ENCODE measurements at regions not wholly inside any gene's neighbourhood (a gene's known extent, or its start where the extent isn't known, plus 50 kb on each side); places are given as distances from the start of the nearest gene placed in this dataset.
A peak's percentile ranks its signal among the peaks of the same experiment; 100 is the strongest.

DNA sequence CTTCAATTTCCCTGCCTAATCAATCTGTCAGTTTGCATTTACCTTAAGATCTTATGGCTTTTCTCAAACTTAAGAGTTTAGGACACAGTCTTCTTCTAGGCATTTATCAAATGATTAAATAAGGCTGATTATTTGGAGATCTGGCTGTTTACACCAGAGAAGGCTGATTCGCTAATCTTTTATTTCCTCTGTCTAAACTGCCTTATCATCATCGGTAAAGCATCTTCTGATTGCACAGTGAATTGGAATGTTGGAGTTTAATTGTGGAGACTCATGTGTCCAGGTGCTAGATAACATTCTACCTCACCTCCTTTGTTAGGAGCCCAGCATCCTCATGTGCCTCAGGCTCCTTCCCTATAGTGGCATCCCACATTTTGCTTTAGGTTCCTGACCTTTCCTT is 100.3 kb upstream of the DDIT4L start:
- in situ Hi-C loops (cut with MboI; ENCODE audit: low sequenced_read_pairs in 4 of 4) (no loop called here), intact Hi-C loops (cut with DNase I; ENCODE audit: low total_unique reads) (no loop called here)
- H3K9me3 ChIP-seq, result no peaks in the 10 kb centered on the region
- no peak for TF ChIP-seq POLR2A (IDR thresholded peaks at IDR 0.05)
- TF ChIP-seq, protein P1, sequence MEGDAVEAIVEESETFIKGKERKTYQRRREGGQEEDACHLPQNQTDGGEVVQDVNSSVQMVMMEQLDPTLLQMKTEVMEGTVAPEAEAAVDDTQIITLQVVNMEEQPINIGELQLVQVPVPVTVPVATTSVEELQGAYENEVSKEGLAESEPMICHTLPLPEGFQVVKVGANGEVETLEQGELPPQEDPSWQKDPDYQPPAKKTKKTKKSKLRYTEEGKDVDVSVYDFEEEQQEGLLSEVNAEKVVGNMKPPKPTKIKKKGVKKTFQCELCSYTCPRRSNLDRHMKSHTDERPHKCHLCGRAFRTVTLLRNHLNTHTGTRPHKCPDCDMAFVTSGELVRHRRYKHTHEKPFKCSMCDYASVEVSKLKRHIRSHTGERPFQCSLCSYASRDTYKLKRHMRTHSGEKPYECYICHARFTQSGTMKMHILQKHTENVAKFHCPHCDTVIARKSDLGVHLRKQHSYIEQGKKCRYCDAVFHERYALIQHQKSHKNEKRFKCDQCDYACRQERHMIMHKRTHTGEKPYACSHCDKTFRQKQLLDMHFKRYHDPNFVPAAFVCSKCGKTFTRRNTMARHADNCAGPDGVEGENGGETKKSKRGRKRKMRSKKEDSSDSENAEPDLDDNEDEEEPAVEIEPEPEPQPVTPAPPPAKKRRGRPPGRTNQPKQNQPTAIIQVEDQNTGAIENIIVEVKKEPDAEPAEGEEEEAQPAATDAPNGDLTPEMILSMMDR (IDR thresholded peaks at IDR 0.05 in 4 of 5, conservative IDR thresholded peaks at IDR 0.05 in 1 of 5), result no peak
- ATAC-seq (no peak), DNase-seq (no peak)
- H3K27me3 ChIP-seq, result no peaks in the 10 kb centered on the region
- H3K36me3 ChIP-seq, result no peaks in the 10 kb centered on the region
- H3K4me3 ChIP-seq, result no peak overlapping the region
- no peak overlapping the region for H3K27ac ChIP-seq
- H3K4me1 ChIP-seq, result peaks cover 34 to 65% of the 10 kb centered on the region in 2 donors

DNA sequence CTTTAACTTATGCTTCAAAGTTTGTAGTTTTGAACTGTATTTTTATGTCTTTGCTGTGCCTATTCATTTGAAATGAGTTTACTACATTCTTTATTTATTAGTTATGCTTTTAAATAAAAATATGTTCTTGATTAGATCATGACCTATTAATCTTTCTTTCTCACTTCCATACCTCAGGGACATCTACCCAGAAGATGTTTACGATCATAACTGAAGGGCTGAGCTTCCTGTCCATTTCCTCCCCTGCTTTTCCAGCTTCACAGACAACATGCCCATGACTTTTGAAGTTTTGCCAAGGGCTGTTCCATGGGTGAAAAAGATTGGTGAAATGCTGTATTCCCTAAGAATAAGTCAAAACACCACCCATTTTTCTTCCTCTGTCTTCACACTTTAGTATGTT is 99.7 kb upstream of the DDIT4L start:
- H3K27ac ChIP-seq, result no peak overlapping the region
- no peak for TF ChIP-seq POLR2A (IDR thresholded peaks at IDR 0.05)
- TF ChIP-seq, protein P1 (IDR thresholded peaks at IDR 0.05 in 4 of 5, conservative IDR thresholded peaks at IDR 0.05 in 1 of 5), result no peak
- ATAC-seq, result no peak
- H3K36me3 ChIP-seq, result no peaks in the 10 kb centered on the region
- intact Hi-C loops (cut with DNase I; ENCODE audit: low total_unique reads), result loop anchor here (5.0 to 10.0 kb wide), 3 partner anchors 43 to 635 kb away; partner anchors contain the start of gene C4orf54
- no peak overlapping the region for H3K4me3 ChIP-seq
- in situ Hi-C loops (cut with MboI; ENCODE audit: low sequenced_read_pairs in 4 of 4), result no loop called here
- peaks cover 29 to 64% of the 10 kb centered on the region in 2 donors for H3K4me1 ChIP-seq
- DNase-seq, result no peak
- no peaks in the 10 kb centered on the region for H3K9me3 ChIP-seq
- no peaks in the 10 kb centered on the region for H3K27me3 ChIP-seq

DNA sequence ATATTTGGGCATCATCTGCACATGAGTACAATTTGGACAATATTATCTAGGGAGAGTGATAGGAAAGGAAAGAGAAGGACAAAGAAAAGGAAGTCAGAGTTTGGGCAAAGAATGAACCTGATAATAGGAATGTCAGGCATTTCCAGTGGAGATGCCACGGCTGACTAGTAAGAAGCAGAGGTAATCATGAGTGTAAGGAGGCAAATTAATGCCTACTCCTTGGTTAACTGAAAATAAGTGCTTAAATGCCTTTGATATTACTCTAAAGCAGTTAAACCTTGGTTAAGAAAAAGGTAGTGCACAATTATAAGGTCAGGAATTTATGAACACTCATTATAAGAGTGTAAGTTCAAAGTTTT is 99.2 kb upstream of the DDIT4L start:
- intact Hi-C loops (cut with DNase I; ENCODE audit: low total_unique reads) (loop anchor here (5.0 to 10.0 kb wide), 3 partner anchors 42 to 635 kb away; partner anchors contain the start of gene C4orf54), in situ Hi-C loops (cut with MboI; ENCODE audit: low sequenced_read_pairs in 4 of 4) (no loop called here)
- H3K36me3 ChIP-seq, result no peaks in the 10 kb centered on the region
- TF ChIP-seq POLR2A (IDR thresholded peaks at IDR 0.05), result no peak
- TF ChIP-seq, protein P1 (IDR thresholded peaks at IDR 0.05 in 4 of 5, conservative IDR thresholded peaks at IDR 0.05 in 1 of 5), result no peak
- peaks cover 29 to 67% of the 10 kb centered on the region in 2 donors for H3K4me1 ChIP-seq
- H3K27ac ChIP-seq, result no peak overlapping the region
- no peak overlapping the region for H3K4me3 ChIP-seq
- H3K9me3 ChIP-seq, result no peaks in the 10 kb centered on the region
- H3K27me3 ChIP-seq, result no peaks in the 10 kb centered on the region
- DNase-seq (no peak), ATAC-seq (no peak)

DNA sequence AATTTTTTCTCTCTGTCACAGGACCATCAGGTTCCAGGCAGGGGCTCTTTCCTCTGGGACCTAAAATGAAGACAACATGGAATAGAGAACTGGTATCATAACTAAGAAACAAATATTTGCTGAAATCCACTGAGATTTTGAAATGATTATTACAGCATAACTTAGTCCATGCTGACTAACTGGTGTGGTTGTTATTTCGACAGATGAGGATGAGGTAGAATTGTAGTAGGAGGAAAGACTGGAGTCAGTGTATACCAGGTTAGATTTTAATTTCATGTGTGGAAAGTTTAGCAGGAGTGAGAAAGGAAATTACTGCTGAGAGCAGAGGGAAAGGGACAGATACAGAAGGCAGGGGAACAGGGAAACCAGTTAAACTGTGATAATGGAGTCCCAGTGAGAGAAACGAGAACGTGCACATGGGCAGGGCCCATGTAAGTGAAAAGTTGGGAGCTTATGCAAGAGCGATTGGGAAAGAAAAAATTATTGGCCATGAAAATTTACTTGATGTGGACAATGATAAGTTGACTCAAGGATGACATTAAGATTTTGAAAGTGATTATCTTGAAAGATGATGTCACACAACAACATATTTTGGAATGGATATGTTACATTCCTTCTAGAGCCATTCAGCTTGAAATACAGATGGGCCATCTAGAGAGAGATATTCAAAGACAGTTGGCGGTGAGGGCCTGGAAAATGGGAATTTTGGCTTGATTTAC is 98.7 kb upstream of the DDIT4L start:
- no peak for ATAC-seq
- TF ChIP-seq, protein P1 (IDR thresholded peaks at IDR 0.05 in 4 of 5, conservative IDR thresholded peaks at IDR 0.05 in 1 of 5), result no peak
- TF ChIP-seq POLR2A (IDR thresholded peaks at IDR 0.05), result no peak
- H3K27me3 ChIP-seq, result no peaks in the 10 kb centered on the region

More for the DNA sequence above, 98.7 kb upstream of the DDIT4L start:
- Histone ChIP-seq H3K27ac (peak overlapping the region in 3 of 4 donors; percentile 67 to 87 (median 76)), H3K4me1 (peaks cover 29 to 67% of the 10 kb centered on the region in 2 donors), H3K4me3 (no peak overlapping the region), H3K9me3 (no peaks in the 10 kb centered on the region), H3K36me3 (no peaks in the 10 kb centered on the region)
- DNase-seq, result no peak
- intact Hi-C loops (cut with DNase I; ENCODE audit: low total_unique reads), result loop anchor here (5.0 to 10.0 kb wide), 3 partner anchors 42 to 634 kb away; partner anchors contain the start of gene C4orf54
- in situ Hi-C loops (cut with MboI; ENCODE audit: low sequenced_read_pairs in 4 of 4), result no loop called here
